HuH-7.5 (cell line): ENCODE measurements at regions not wholly inside any gene's neighbourhood (a gene's known extent, or its start where the extent isn't known, plus 50 kb on each side); places are given as distances from the start of the nearest gene placed in this dataset.
"Not testable (repeated sequence)": the region's sequence is repeated elsewhere in the genome, so short reads cannot be mapped to it uniquely, and the experiment has no call there.

Source experiments
- DNase-seq: peaks from one replicate; pipeline ENCODE4 v3.0.0; 2011; ENCODE audit warnings: low spot score

- DNase-seq: no peak
Observed at GRCh38 chr14:30369502-30370180, 189.3 kb upstream of the G2E3 start.

GRCh38 chr14:30373053-30373452 lies 185.9 kb upstream of the G2E3 start:
- no peak for DNase-seq

GRCh38 chr14:30373526-30373925 lies 185.4 kb upstream of the G2E3 start:
- DNase-seq: no peak

- DNase-seq: peak; percentile 52
Observed at GRCh38 chr14:30375296-30375892, 183.6 kb upstream of the G2E3 start.

- no peak for DNase-seq
Observed at GRCh38 chr14:30381861-30382480, 177.0 kb upstream of the G2E3 start.

- DNase-seq: no peak
Observed at GRCh38 chr14:30385925-30386324, 173.0 kb upstream of the G2E3 start.

- DNase-seq: peak; percentile 61
Observed at GRCh38 chr14:30387871-30388270, 171.1 kb upstream of the G2E3 start.

GRCh38 chr14:30389134-30389876 lies 169.7 kb upstream of the G2E3 start:
- no peak for DNase-seq

GRCh38 chr14:30389877-30390385 lies 169.0 kb upstream of the G2E3 start:
- no peak for DNase-seq

- DNase-seq: no peak
Observed at GRCh38 chr14:30395065-30395464, 163.9 kb upstream of the G2E3 start.

- no peak for DNase-seq
Observed at GRCh38 chr14:30402846-30403245, 156.1 kb upstream of the G2E3 start.

GRCh38 chr14:30403791-30404190 lies 155.2 kb upstream of the G2E3 start:
- DNase-seq: no peak

GRCh38 chr14:30409508-30410015 lies 149.4 kb upstream of the G2E3 start:
- DNase-seq: not testable (repeated sequence)

GRCh38 chr14:30410986-30411385 lies 148.0 kb upstream of the G2E3 start:
- no peak for DNase-seq

- DNase-seq: not testable (repeated sequence)
Observed at GRCh38 chr14:30413184-30413583, 145.8 kb upstream of the G2E3 start.

- DNase-seq: no peak
Observed at GRCh38 chr14:30417121-30417520, 141.8 kb upstream of the G2E3 start.

GRCh38 chr14:30417999-30418398 lies 141.0 kb upstream of the G2E3 start:
- DNase-seq: no peak

GRCh38 chr14:30419037-30419436 lies 139.9 kb upstream of the G2E3 start:
- DNase-seq: peak; percentile 48

GRCh38 chr14:30420515-30420914 lies 138.4 kb upstream of the G2E3 start:
- DNase-seq: no peak

- no peak for DNase-seq
Observed at GRCh38 chr14:30426463-30426862, 132.5 kb upstream of the G2E3 start.

- DNase-seq: no peak
Observed at GRCh38 chr14:30427401-30427800, 131.6 kb upstream of the G2E3 start.

- no peak for DNase-seq
Observed at GRCh38 chr14:30427846-30428245, 131.1 kb upstream of the G2E3 start.
